NCI-H510A treated with DMSO at 0.1 percent for 48 hours (cell line): ENCODE measurements at regions not wholly inside any gene's neighbourhood (a gene's known extent, or its start where the extent isn't known, plus 50 kb on each side); places are given as distances from the start of the nearest gene placed in this dataset.
A peak's percentile ranks its signal among the peaks of the same experiment; 100 is the strongest.

Experiments used
- DNase-seq: peaks from one replicate; lab custom pipeline; 2025; lab: John Stamatoyannopoulos, UW

- DNase-seq, result no peak
Measured at GRCh38 chr10:3409928-3410327, 237.3 kb upstream of the PITRM1 start.

GRCh38 chr10:3408603-3409365 lies 236.2 kb upstream of the PITRM1 start:
- DNase-seq, result no peak

- DNase-seq, result no peak
Measured at GRCh38 chr10:3407208-3407607, 234.6 kb upstream of the PITRM1 start.

GRCh38 chr10:3406556-3406955 lies 234.0 kb upstream of the PITRM1 start:
- DNase-seq, result no peak

- DNase-seq, result no peak
Measured at GRCh38 chr10:3404381-3404780, 231.8 kb upstream of the PITRM1 start.

- DNase-seq, result no peak
Measured at GRCh38 chr10:3402187-3402751, 229.7 kb upstream of the PITRM1 start.

- no peak for DNase-seq
Measured at GRCh38 chr10:3401491-3401938, 228.9 kb upstream of the PITRM1 start.

- DNase-seq, result no peak
Measured at GRCh38 chr10:3400348-3400747, 227.8 kb upstream of the PITRM1 start.

- DNase-seq, result no peak
Measured at GRCh38 chr10:3399756-3400155, 227.2 kb upstream of the PITRM1 start.

- no peak for DNase-seq
Measured at GRCh38 chr10:3398825-3399646, 226.5 kb upstream of the PITRM1 start.

GRCh38 chr10:3397846-3398245 lies 225.3 kb upstream of the PITRM1 start:
- DNase-seq, result no peak

GRCh38 chr10:3397231-3397630 lies 224.6 kb upstream of the PITRM1 start:
- no peak for DNase-seq

GRCh38 chr10:3396116-3396515 lies 223.5 kb upstream of the PITRM1 start:
- DNase-seq, result no peak

GRCh38 chr10:3395458-3395861 lies 222.9 kb upstream of the PITRM1 start:
- peak; percentile 34 for DNase-seq

GRCh38 chr10:3395041-3395440 lies 222.5 kb upstream of the PITRM1 start:
- DNase-seq, result peak; percentile 34

GRCh38 chr10:3393958-3394357 lies 221.4 kb upstream of the PITRM1 start:
- DNase-seq, result no peak

- DNase-seq, result no peak
Measured at GRCh38 chr10:3391657-3392056, 219.1 kb upstream of the PITRM1 start.

GRCh38 chr10:3389130-3389529 lies 216.5 kb upstream of the PITRM1 start:
- no peak for DNase-seq

- DNase-seq, result no peak
Measured at GRCh38 chr10:3385487-3385886, 212.9 kb upstream of the PITRM1 start.

GRCh38 chr10:3382092-3382491 lies 209.5 kb upstream of the PITRM1 start:
- DNase-seq, result no peak

GRCh38 chr10:3380406-3381050 lies 207.9 kb upstream of the PITRM1 start:
- no peak for DNase-seq

- DNase-seq, result no peak
Measured at GRCh38 chr10:3376631-3377030, 204.0 kb upstream of the PITRM1 start.
